ENCODE measurements at regions not wholly inside any gene's neighbourhood (a gene's known extent, or its start where the extent isn't known, plus 50 kb on each side); places are given as distances from the start of the nearest gene placed in this dataset.

- H3K9me3 ChIP-seq (ENCODE audit: control extremely low read depth in 1 of 5, control insufficient read depth in 4 of 5, insufficient read depth in 2 of 5, low read depth in 1 of 5, low read length in 4 of 5): no peaks in the 10 kb centered on the region
- 96% methylated on average over 3 of the region's 4 CpGs for WGBS (ENCODE audit: insufficient coverage)
- no peaks in the 10 kb centered on the region for H3K36me3 ChIP-seq (ENCODE audit: control insufficient read depth in 4 of 4, insufficient read depth in 4 of 4, low read length in 3 of 4)
- H3K4me3 ChIP-seq (ENCODE audit: control insufficient read depth in 1 of 7, extremely low read depth in 1 of 7, insufficient read depth in 4 of 7, low read depth in 2 of 7, low read length in 6 of 7): no peak overlapping the region
- DNase-seq: no peak
- CTCF ChIA-PET: no interaction called here
- no peaks in the 10 kb centered on the region for H3K27me3 ChIP-seq (replicated peaks in 2 of 5; ENCODE audit: control insufficient read depth in 4 of 5, insufficient read depth in 5 of 5, low read length in 4 of 5)
- H3K27ac ChIP-seq (ENCODE audit: insufficient read depth in 1 of 2, low read depth in 1 of 2, low read length in 2 of 2, poor library complexity in 1 of 2, severe bottlenecking in 2 of 2): no peak overlapping the region
- POLR2A ChIA-PET: no interaction called here
- H3K4me1 ChIP-seq (ENCODE audit: control extremely low read depth in 1 of 4, control insufficient read depth in 4 of 4, insufficient read depth in 4 of 4, low read length in 3 of 4): no peaks in the 10 kb centered on the region
Observed at GRCh38 chr7:159240962-159241361, 96.3 kb upstream of the VIPR2 start.

GRCh38 chr7:159239028-159239427, 94.4 kb upstream of the VIPR2 start:
- no peaks in the 10 kb centered on the region for H3K9me3 ChIP-seq (ENCODE audit: control extremely low read depth in 1 of 5, control insufficient read depth in 4 of 5, insufficient read depth in 2 of 5, low read depth in 1 of 5, low read length in 4 of 5)
- H3K4me1 ChIP-seq (ENCODE audit: control extremely low read depth in 1 of 4, control insufficient read depth in 4 of 4, insufficient read depth in 4 of 4, low read length in 3 of 4): no peaks in the 10 kb centered on the region
- no peak overlapping the region for H3K4me3 ChIP-seq (ENCODE audit: control insufficient read depth in 1 of 7, extremely low read depth in 1 of 7, insufficient read depth in 4 of 7, low read depth in 2 of 7, low read length in 6 of 7)
- no peaks in the 10 kb centered on the region for H3K36me3 ChIP-seq (ENCODE audit: control insufficient read depth in 4 of 4, insufficient read depth in 4 of 4, low read length in 3 of 4)
- CTCF ChIA-PET: no interaction called here
- H3K27me3 ChIP-seq (replicated peaks in 2 of 5; ENCODE audit: control insufficient read depth in 4 of 5, insufficient read depth in 5 of 5, low read length in 4 of 5): no peaks in the 10 kb centered on the region
- no peak for DNase-seq
- POLR2A ChIA-PET: no interaction called here
- H3K27ac ChIP-seq (ENCODE audit: insufficient read depth in 1 of 2, low read depth in 1 of 2, low read length in 2 of 2, poor library complexity in 1 of 2, severe bottlenecking in 2 of 2): no peak overlapping the region

- H3K4me1 ChIP-seq (ENCODE audit: control extremely low read depth in 1 of 4, control insufficient read depth in 4 of 4, insufficient read depth in 4 of 4, low read length in 3 of 4): no peaks in the 10 kb centered on the region
- no peak overlapping the region for H3K4me3 ChIP-seq (ENCODE audit: control insufficient read depth in 1 of 7, extremely low read depth in 1 of 7, insufficient read depth in 4 of 7, low read depth in 2 of 7, low read length in 6 of 7)
- no peaks in the 10 kb centered on the region for H3K9me3 ChIP-seq (ENCODE audit: control extremely low read depth in 1 of 5, control insufficient read depth in 4 of 5, insufficient read depth in 2 of 5, low read depth in 1 of 5, low read length in 4 of 5)
- no peaks in the 10 kb centered on the region for H3K27me3 ChIP-seq (replicated peaks in 2 of 5; ENCODE audit: control insufficient read depth in 4 of 5, insufficient read depth in 5 of 5, low read length in 4 of 5)
- ChIA-PET POLR2A (no interaction called here), CTCF (no interaction called here)
- WGBS (ENCODE audit: insufficient coverage): no CpG with 5 or more reads among the region's 1 CpG
- H3K36me3 ChIP-seq (ENCODE audit: control insufficient read depth in 4 of 4, insufficient read depth in 4 of 4, low read length in 3 of 4): no peaks in the 10 kb centered on the region
- DNase-seq: no peak
- H3K27ac ChIP-seq (ENCODE audit: insufficient read depth in 1 of 2, low read depth in 1 of 2, low read length in 2 of 2, poor library complexity in 1 of 2, severe bottlenecking in 2 of 2): no peak overlapping the region
Observed at GRCh38 chr7:159238541-159238940, 93.9 kb upstream of the VIPR2 start.

- H3K27me3 ChIP-seq (replicated peaks in 2 of 5; ENCODE audit: control insufficient read depth in 4 of 5, insufficient read depth in 5 of 5, low read length in 4 of 5): no peaks in the 10 kb centered on the region
- H3K36me3 ChIP-seq (ENCODE audit: control insufficient read depth in 4 of 4, insufficient read depth in 4 of 4, low read length in 3 of 4): no peaks in the 10 kb centered on the region
- ChIA-PET POLR2A (no interaction called here), CTCF (no interaction called here)
- 86% methylated on average over 13 of the region's 13 CpGs for WGBS (ENCODE audit: insufficient coverage)
- no peak overlapping the region for H3K27ac ChIP-seq (ENCODE audit: insufficient read depth in 1 of 2, low read depth in 1 of 2, low read length in 2 of 2, poor library complexity in 1 of 2, severe bottlenecking in 2 of 2)
- no peaks in the 10 kb centered on the region for H3K4me1 ChIP-seq (ENCODE audit: control extremely low read depth in 1 of 4, control insufficient read depth in 4 of 4, insufficient read depth in 4 of 4, low read length in 3 of 4)
- DNase-seq: no peak
- H3K9me3 ChIP-seq (ENCODE audit: control extremely low read depth in 1 of 5, control insufficient read depth in 4 of 5, insufficient read depth in 2 of 5, low read depth in 1 of 5, low read length in 4 of 5): no peaks in the 10 kb centered on the region
- H3K4me3 ChIP-seq (ENCODE audit: control insufficient read depth in 1 of 7, extremely low read depth in 1 of 7, insufficient read depth in 4 of 7, low read depth in 2 of 7, low read length in 6 of 7): no peak overlapping the region
Observed at GRCh38 chr7:159237022-159237653, 92.5 kb upstream of the VIPR2 start.

- Histone ChIP-seq H3K4me3 (ENCODE audit: control insufficient read depth in 1 of 7, extremely low read depth in 1 of 7, insufficient read depth in 4 of 7, low read depth in 2 of 7, low read length in 6 of 7) (no peak overlapping the region), H3K9me3 (ENCODE audit: control extremely low read depth in 1 of 5, control insufficient read depth in 4 of 5, insufficient read depth in 2 of 5, low read depth in 1 of 5, low read length in 4 of 5) (no peaks in the 10 kb centered on the region), H3K4me1 (ENCODE audit: control extremely low read depth in 1 of 4, control insufficient read depth in 4 of 4, insufficient read depth in 4 of 4, low read length in 3 of 4) (no peaks in the 10 kb centered on the region), H3K36me3 (ENCODE audit: control insufficient read depth in 4 of 4, insufficient read depth in 4 of 4, low read length in 3 of 4) (no peaks in the 10 kb centered on the region), H3K27ac (ENCODE audit: insufficient read depth in 1 of 2, low read depth in 1 of 2, low read length in 2 of 2, poor library complexity in 1 of 2, severe bottlenecking in 2 of 2) (no peak overlapping the region), H3K27me3 (replicated peaks in 2 of 5; ENCODE audit: control insufficient read depth in 4 of 5, insufficient read depth in 5 of 5, low read length in 4 of 5) (no peaks in the 10 kb centered on the region)
- POLR2A ChIA-PET: no interaction called here
- no peak for DNase-seq
- WGBS (ENCODE audit: insufficient coverage): 95% methylated on average over 15 of the region's 33 CpGs
- CTCF ChIA-PET: no interaction called here
Observed at GRCh38 chr7:159231017-159231416, 86.3 kb upstream of the VIPR2 start.

- DNase-seq: no peak
- no peaks in the 10 kb centered on the region for H3K4me1 ChIP-seq (ENCODE audit: control extremely low read depth in 1 of 4, control insufficient read depth in 4 of 4, insufficient read depth in 4 of 4, low read length in 3 of 4)
- H3K36me3 ChIP-seq (ENCODE audit: control insufficient read depth in 4 of 4, insufficient read depth in 4 of 4, low read length in 3 of 4): no peaks in the 10 kb centered on the region
- H3K4me3 ChIP-seq (ENCODE audit: control insufficient read depth in 1 of 7, extremely low read depth in 1 of 7, insufficient read depth in 4 of 7, low read depth in 2 of 7, low read length in 6 of 7): no peak overlapping the region
- H3K27me3 ChIP-seq (replicated peaks in 2 of 5; ENCODE audit: control insufficient read depth in 4 of 5, insufficient read depth in 5 of 5, low read length in 4 of 5): no peaks in the 10 kb centered on the region
- 90% methylated on average over 13 of the region's 13 CpGs for WGBS (ENCODE audit: insufficient coverage)
- H3K27ac ChIP-seq (ENCODE audit: insufficient read depth in 1 of 2, low read depth in 1 of 2, low read length in 2 of 2, poor library complexity in 1 of 2, severe bottlenecking in 2 of 2): no peak overlapping the region
- ChIA-PET CTCF (interaction anchor here (0.6 to 0.7 kb wide), 2 partner anchors 32 to 665 kb away, joined by 3 to 4 read pairs; no protein-coding TSS in a partner anchor), POLR2A (interaction anchor here (0.5 kb wide), 1 partner anchor 27 kb away, joined by 4 read pairs; no protein-coding TSS in a partner anchor)
- no peaks in the 10 kb centered on the region for H3K9me3 ChIP-seq (ENCODE audit: control extremely low read depth in 1 of 5, control insufficient read depth in 4 of 5, insufficient read depth in 2 of 5, low read depth in 1 of 5, low read length in 4 of 5)
Observed at GRCh38 chr7:159229683-159230475, 85.2 kb upstream of the VIPR2 start.

GRCh38 chr7:159227433-159227832, 82.8 kb upstream of the VIPR2 start:
- Histone ChIP-seq H3K4me1 (ENCODE audit: control extremely low read depth in 1 of 4, control insufficient read depth in 4 of 4, insufficient read depth in 4 of 4, low read length in 3 of 4) (no peaks in the 10 kb centered on the region), H3K36me3 (ENCODE audit: control insufficient read depth in 4 of 4, insufficient read depth in 4 of 4, low read length in 3 of 4) (no peaks in the 10 kb centered on the region), H3K4me3 (ENCODE audit: control insufficient read depth in 1 of 7, extremely low read depth in 1 of 7, insufficient read depth in 4 of 7, low read depth in 2 of 7, low read length in 6 of 7) (no peak overlapping the region), H3K27ac (ENCODE audit: insufficient read depth in 1 of 2, low read depth in 1 of 2, low read length in 2 of 2, poor library complexity in 1 of 2, severe bottlenecking in 2 of 2) (no peak overlapping the region), H3K27me3 (replicated peaks in 2 of 5; ENCODE audit: control insufficient read depth in 4 of 5, insufficient read depth in 5 of 5, low read length in 4 of 5) (no peaks in the 10 kb centered on the region), H3K9me3 (ENCODE audit: control extremely low read depth in 1 of 5, control insufficient read depth in 4 of 5, insufficient read depth in 2 of 5, low read depth in 1 of 5, low read length in 4 of 5) (no peaks in the 10 kb centered on the region)
- no peak for DNase-seq
- WGBS (ENCODE audit: insufficient coverage): 95% methylated on average over 5 of the region's 5 CpGs
- POLR2A ChIA-PET: no interaction called here
- CTCF ChIA-PET: no interaction called here
